ENCODE measurements at regions not wholly inside any gene's neighbourhood (a gene's known extent, or its start where the extent isn't known, plus 50 kb on each side); places are given as distances from the start of the nearest gene placed in this dataset.

DNA sequence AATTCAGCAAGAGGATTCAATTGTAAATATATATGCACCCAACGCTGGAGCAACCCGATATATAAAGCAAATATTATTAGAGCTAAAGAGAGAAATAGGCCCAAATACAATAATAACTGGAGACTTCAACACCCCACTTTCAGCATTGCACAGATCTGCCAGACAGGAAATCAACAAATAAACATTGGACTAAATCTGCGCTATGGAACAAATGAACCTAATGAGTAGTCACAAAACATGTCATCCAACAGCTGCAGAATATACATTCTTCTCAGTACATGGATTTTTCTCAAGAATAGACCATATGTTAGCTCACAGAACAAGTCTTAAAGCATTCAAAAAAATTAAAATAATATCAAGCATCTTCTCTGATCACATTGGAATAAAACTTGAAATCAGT is 86.1 kb upstream of the SLC1A1 start:
- no peak for TF ChIP-seq EZH2 (IDR thresholded peaks at IDR 0.05; ENCODE audit: low read length, missing control alignments)
- no peak for TF ChIP-seq CTCF (conservative IDR thresholded peaks at IDR 0.05 in 1 of 2, IDR thresholded peaks at IDR 0.05 in 1 of 2; ENCODE audit: low read depth in 1 of 2, low read length in 2 of 2)
